WTC11 (cell line): ENCODE measurements at regions not wholly inside any gene's neighbourhood (a gene's known extent, or its start where the extent isn't known, plus 50 kb on each side); places are given as distances from the start of the nearest gene placed in this dataset.

ENCODE experiments used
- ATF2 ChIP-seq: sonication (generic); formaldehyde crosslinking; IDR thresholded peaks from 2 replicates; pipeline ENCODE4 v1.8.1; 2022; ENCODE audit warnings: low read depth, missing genetic modification reagents, borderline replicate concordance
- CREM ChIP-seq: sonication (generic); formaldehyde crosslinking; IDR thresholded peaks from 2 replicates; pipeline ENCODE4 v1.8.1; 2022; ENCODE audit warnings: mild to moderate bottlenecking, missing genetic modification reagents, moderate library complexity
- ETV6 ChIP-seq: sonication (generic); formaldehyde crosslinking; IDR thresholded peaks from 2 replicates; pipeline ENCODE4 v1.8.1; 2022; ENCODE audit warnings: mild to moderate bottlenecking, missing genetic modification reagents
- FOXJ3 ChIP-seq: sonication (generic); formaldehyde crosslinking; IDR thresholded peaks from 2 replicates; pipeline ENCODE4 v1.9.0; 2021; ENCODE audit warnings: missing genetic modification reagents, mild to moderate bottlenecking, borderline replicate concordance
- NFYB ChIP-seq: sonication (generic); formaldehyde crosslinking; conservative IDR thresholded peaks from 2 replicates; pipeline ENCODE4 v1.8.0; 2022; ENCODE audit warnings: low read depth, missing genetic modification reagents
- SP1 ChIP-seq: sonication (generic); formaldehyde crosslinking; conservative IDR thresholded peaks from 2 replicates; pipeline ENCODE4 v1.8.1; 2022; ENCODE audit warnings: missing genetic modification reagents
- ZNF416 ChIP-seq: fragments of 250-450 bp; sonication (Bioruptor Pico); IDR thresholded peaks from 2 replicates; pipeline ENCODE4 v1.9.0; 2021; ENCODE audit warnings: mild to moderate bottlenecking, inconsistent platforms
- TF ChIP-seq, protein P1 (sequence below): sonication (generic); formaldehyde crosslinking; IDR thresholded peaks from 2 replicates; pipeline ENCODE4 v1.8.0; 2022; ENCODE audit warnings: mild to moderate bottlenecking, missing genetic modification reagents
- TF ChIP-seq, protein P2 (sequence below): fragments of 200-600 bp; IDR thresholded peaks from 2 replicates; pipeline ENCODE4 v1.8.0; 2022; ENCODE audit warnings: antibody characterized with exemption

DNA sequence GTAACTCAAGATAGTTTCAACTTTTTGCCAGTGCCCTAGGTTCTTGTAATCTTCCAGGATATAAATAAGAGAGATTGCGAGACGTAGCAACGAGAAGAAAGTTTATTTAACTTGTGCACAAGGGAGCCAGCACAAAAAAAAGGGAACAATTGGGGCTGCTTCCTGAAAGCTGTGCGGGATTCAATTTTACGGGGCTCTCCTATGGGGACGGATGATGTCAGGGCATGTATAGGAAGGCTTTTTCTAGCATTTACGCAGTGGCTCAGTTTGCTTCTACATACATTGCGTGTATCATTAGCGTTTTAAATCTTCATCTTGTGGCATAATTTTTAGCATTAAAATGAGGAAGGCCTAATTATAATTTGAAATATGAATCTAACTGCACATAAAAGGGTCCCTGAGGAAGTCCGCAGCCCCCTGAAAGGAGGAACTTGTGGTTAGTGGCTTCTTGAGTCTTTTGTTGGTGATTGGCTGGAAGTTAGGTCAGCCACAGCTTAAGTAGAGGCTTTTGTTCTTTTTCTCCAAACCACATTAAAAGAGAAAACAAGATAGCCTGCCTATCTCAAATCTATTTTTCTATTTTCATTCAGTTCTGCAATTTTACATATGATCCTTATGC lies 668.2 kb upstream of the NDST4 start:
- TF ChIP-seq, protein P1, sequence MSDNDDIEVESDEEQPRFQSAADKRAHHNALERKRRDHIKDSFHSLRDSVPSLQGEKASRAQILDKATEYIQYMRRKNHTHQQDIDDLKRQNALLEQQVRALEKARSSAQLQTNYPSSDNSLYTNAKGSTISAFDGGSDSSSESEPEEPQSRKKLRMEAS (CRISPR knock-in tag): no peak
- TF ChIP-seq ETV6 (CRISPR knock-in tag) (no peak), CREM (CRISPR knock-in tag) (no peak), ATF2 (no peak), SP1 (no peak), ZNF416 (CRISPR knock-in tag) (no peak), FOXJ3 (CRISPR knock-in tag) (no peak), NFYB (CRISPR knock-in tag) (no peak)
- TF ChIP-seq, protein P2, sequence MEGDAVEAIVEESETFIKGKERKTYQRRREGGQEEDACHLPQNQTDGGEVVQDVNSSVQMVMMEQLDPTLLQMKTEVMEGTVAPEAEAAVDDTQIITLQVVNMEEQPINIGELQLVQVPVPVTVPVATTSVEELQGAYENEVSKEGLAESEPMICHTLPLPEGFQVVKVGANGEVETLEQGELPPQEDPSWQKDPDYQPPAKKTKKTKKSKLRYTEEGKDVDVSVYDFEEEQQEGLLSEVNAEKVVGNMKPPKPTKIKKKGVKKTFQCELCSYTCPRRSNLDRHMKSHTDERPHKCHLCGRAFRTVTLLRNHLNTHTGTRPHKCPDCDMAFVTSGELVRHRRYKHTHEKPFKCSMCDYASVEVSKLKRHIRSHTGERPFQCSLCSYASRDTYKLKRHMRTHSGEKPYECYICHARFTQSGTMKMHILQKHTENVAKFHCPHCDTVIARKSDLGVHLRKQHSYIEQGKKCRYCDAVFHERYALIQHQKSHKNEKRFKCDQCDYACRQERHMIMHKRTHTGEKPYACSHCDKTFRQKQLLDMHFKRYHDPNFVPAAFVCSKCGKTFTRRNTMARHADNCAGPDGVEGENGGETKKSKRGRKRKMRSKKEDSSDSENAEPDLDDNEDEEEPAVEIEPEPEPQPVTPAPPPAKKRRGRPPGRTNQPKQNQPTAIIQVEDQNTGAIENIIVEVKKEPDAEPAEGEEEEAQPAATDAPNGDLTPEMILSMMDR: no peak
